DND-41 (cell line): ENCODE measurements at regions not wholly inside any gene's neighbourhood (a gene's known extent, or its start where the extent isn't known, plus 50 kb on each side); places are given as distances from the start of the nearest gene placed in this dataset.

Experiments
- ATAC-seq: fragments of 200-7000 bp; cut with Tn5 transposase; 3 replicates; pipeline ENCODE4 v1.9.1; 2021; ENCODE audit warnings: low read depth; ENCODE audit not compliant: insufficient read depth
- DNase-seq: peaks from one replicate; pipeline ENCODE4 v3.0.0-alpha.2; 2020
- H2AFZ ChIP-seq: 2 replicates; pipeline ENCODE4 v1.6.0; 2012; ENCODE audit warnings: low read depth, low read length
- H3K27ac ChIP-seq: 2 replicates; pipeline ENCODE4 v1.5.1; 2012; ENCODE audit warnings: low read length, inconsistent platforms
- H3K27me3 ChIP-seq: fragments of 200-600 bp; sonication (generic); 2 replicates; pipeline ENCODE4 v1.6.0; 2012; ENCODE audit warnings: low read length, mild to moderate bottlenecking, inconsistent platforms; ENCODE audit not compliant: insufficient read depth, poor library complexity
- H3K36me3 ChIP-seq: 2 replicates; pipeline ENCODE4 v1.5.1; 2012; ENCODE audit warnings: low read length, inconsistent platforms; ENCODE audit not compliant: insufficient read depth
- H3K4me1 ChIP-seq: 2 replicates; pipeline ENCODE4 v1.5.1; 2012; ENCODE audit warnings: mild to moderate bottlenecking, low read length; ENCODE audit not compliant: insufficient read depth
- H3K4me2 ChIP-seq: 2 replicates; pipeline ENCODE4 v1.6.0; 2012; ENCODE audit warnings: mild to moderate bottlenecking, moderate library complexity, low read length, inconsistent platforms; ENCODE audit not compliant: insufficient read depth
- H3K4me3 ChIP-seq, 2 experiments: fragments of 200-600 bp in 1 of 2; shearing (Covaris generic) in 1 of 2; 2 replicates each; pipeline ENCODE4 v1.5.1; 2012 to 2016; ENCODE audit warnings: inconsistent platforms in 2 of 2, low read length in 2 of 2, mild to moderate bottlenecking in 2 of 2, low read depth in 1 of 2, moderate library complexity in 1 of 2
- H3K79me2 ChIP-seq: 2 replicates; pipeline ENCODE4 v1.6.0; 2012; ENCODE audit warnings: low read length, inconsistent platforms; ENCODE audit not compliant: insufficient read depth
- H3K9ac ChIP-seq: 2 replicates; pipeline ENCODE4 v1.6.0; 2012; ENCODE audit warnings: low read depth, mild to moderate bottlenecking, inconsistent platforms, low read length, moderate library complexity
- H3K9me3 ChIP-seq: 2 replicates; pipeline ENCODE4 v1.5.1; 2012; ENCODE audit warnings: low read length, moderate library complexity, mild to moderate bottlenecking, inconsistent platforms; ENCODE audit not compliant: insufficient read depth, severe bottlenecking
- H4K20me1 ChIP-seq: 2 replicates; pipeline ENCODE4 v1.6.0; 2012; ENCODE audit warnings: low read length; ENCODE audit not compliant: insufficient read depth
- EZH2 ChIP-seq: IDR thresholded peaks from 3 replicates; pipeline ENCODE4 v1.6.1; 2012; ENCODE audit warnings: borderline replicate concordance, low read depth, mild to moderate bottlenecking, moderate library complexity, low read length, inconsistent platforms; ENCODE audit not compliant: severe bottlenecking
- TF ChIP-seq, protein P1 (sequence below): IDR thresholded peaks from 2 replicates; pipeline ENCODE4 v1.5.1; 2012; ENCODE audit warnings: borderline replicate concordance, low read length, moderate library complexity, mild to moderate bottlenecking; ENCODE audit not compliant: poor library complexity, severe bottlenecking; ENCODE audit errors: extremely low read depth

DNA sequence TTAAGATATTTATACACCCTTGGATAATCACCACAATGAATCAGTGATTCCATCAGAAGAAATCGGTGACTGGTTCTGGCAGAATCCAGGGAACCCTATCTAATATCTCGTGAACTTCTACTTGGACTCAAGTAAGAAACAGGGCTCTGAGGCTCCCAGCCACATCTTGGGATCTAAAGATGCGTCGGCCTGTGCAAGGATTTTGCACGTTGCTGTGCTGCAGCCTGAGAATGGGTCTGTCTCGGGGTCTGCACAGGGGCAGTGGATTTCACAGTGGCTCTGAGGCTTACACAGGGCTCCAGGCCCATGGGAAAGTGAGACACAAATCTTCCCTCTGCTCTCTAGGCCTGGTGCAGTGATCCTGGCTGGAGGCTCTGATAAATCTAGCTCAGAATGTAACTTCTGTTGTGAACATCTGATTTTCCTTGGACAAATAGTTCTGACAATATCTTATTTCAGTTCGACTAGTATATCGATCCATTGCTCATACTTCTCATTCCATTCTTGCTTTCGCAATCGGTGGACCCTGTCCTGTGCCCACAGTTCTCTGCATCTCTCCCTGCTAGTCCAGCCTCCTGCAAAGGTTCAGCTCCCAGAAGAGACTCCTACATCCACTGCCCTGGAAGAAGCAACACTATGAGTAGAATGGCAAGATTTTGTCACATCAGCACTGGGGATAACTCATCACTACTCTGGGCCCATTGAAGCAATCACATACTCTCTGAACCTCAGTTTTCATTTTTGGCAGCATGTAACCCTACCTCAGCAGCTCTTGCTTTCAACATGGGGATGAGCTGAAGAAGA is 105.5 kb upstream of the TOP3B start:
- no peaks in the 10 kb centered on the region for H3K9me3 ChIP-seq
- H3K79me2 ChIP-seq, result no peaks in the 10 kb centered on the region
- TF ChIP-seq EZH2, result no peak
- TF ChIP-seq, protein P1, sequence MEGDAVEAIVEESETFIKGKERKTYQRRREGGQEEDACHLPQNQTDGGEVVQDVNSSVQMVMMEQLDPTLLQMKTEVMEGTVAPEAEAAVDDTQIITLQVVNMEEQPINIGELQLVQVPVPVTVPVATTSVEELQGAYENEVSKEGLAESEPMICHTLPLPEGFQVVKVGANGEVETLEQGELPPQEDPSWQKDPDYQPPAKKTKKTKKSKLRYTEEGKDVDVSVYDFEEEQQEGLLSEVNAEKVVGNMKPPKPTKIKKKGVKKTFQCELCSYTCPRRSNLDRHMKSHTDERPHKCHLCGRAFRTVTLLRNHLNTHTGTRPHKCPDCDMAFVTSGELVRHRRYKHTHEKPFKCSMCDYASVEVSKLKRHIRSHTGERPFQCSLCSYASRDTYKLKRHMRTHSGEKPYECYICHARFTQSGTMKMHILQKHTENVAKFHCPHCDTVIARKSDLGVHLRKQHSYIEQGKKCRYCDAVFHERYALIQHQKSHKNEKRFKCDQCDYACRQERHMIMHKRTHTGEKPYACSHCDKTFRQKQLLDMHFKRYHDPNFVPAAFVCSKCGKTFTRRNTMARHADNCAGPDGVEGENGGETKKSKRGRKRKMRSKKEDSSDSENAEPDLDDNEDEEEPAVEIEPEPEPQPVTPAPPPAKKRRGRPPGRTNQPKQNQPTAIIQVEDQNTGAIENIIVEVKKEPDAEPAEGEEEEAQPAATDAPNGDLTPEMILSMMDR, result no peak
- H3K27me3 ChIP-seq, result peaks cover 29% of the 10 kb centered on the region
- H3K4me2 ChIP-seq, result no peak overlapping the region
- no peak for ATAC-seq
- H3K27ac ChIP-seq, result no peak overlapping the region
- no peak overlapping the region for H3K9ac ChIP-seq
- H3K36me3 ChIP-seq, result no peaks in the 10 kb centered on the region
- H4K20me1 ChIP-seq, result no peaks in the 10 kb centered on the region
- H3K4me1 ChIP-seq, result no peaks in the 10 kb centered on the region
- DNase-seq, result no peak
- no peak overlapping the region for H2AFZ ChIP-seq
- H3K4me3 ChIP-seq, result no peak overlapping the region

DNA sequence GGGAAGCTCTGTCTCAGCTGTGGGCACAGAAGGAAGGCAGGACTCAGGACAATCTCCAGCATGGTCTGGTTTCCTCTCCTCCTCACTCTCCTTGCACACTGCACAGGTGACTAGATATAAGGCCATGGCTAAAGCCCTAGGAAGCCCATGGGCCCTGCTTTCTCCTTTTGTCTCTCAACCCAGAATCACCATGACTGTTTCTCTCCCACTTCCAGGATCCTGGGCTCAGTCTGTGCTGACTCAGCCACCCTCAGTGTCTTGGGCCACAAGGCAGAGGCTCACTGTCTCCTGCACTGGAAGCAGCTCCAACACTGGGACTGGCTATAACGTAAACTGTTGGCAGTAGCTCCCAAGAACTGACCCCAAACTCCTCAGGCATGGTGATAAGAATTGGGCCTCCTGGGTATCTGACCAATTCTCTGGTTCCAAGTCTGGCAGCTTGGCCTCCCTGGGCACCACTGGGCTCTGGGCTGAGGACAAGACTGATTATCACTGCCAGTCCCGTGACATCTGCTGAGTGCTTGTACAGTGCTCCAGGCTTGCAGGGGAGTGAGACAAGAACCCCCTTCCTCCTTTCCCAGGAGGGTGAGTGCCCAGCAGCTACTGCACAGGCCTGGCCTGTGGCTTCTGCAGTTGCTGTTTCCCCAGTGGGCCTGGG is 104.0 kb upstream of the TOP3B start:
- H2AFZ ChIP-seq, result no peak overlapping the region
- no peak overlapping the region for H3K27ac ChIP-seq
- H3K4me3 ChIP-seq, result no peak overlapping the region
- TF ChIP-seq, protein P1, result no peak
- TF ChIP-seq EZH2, result no peak
- ATAC-seq (no peak), DNase-seq (no peak)
- H3K9ac ChIP-seq, result no peak overlapping the region
- H3K4me1 ChIP-seq, result no peaks in the 10 kb centered on the region
- H3K79me2 ChIP-seq, result no peaks in the 10 kb centered on the region
- no peaks in the 10 kb centered on the region for H3K9me3 ChIP-seq
- H3K36me3 ChIP-seq, result no peaks in the 10 kb centered on the region
- no peak overlapping the region for H3K4me2 ChIP-seq
- H3K27me3 ChIP-seq, result peaks cover 30% of the 10 kb centered on the region
- H4K20me1 ChIP-seq, result no peaks in the 10 kb centered on the region

DNA sequence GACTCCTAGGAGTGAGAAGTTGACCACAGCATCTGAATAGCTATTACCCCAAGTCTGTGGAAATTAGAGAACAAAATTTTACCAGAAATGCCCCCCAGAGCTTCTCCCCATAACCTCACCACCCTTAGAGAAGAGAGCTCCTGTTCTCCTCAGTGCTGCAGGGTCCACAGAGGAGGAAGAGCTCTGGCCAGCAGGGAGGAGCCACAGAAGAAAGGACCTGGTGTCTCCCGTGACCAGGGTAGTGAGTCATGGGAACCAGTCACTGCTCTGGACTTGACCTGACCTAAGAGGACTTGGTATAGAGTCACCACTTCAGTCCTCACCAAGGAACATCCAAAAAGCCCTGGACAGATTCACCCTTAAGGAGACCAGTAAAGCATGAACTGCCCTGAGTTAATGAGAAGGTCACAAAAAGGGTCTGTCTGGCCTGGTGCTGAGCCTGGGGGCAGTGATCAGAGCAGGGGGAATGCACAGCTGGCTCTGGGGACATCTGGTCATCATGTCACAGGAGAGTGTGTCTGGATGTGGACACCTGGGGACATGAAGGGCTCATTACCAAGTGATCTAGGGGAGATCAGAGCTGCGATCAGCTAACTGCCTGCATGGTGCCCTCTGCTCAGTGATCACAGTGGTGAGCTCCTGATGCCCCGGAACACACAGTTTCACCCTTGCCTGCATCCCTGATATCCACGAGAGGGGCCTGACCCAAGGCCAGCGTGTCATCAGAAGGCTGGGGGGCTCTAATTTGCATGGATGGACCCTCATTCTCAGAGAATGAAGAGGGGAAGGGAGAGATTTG is 103.3 kb upstream of the TOP3B start:
- Histone ChIP-seq H3K9me3 (no peaks in the 10 kb centered on the region), H3K27ac (no peak overlapping the region), H3K79me2 (no peaks in the 10 kb centered on the region), H3K9ac (no peak overlapping the region), H3K36me3 (no peaks in the 10 kb centered on the region), H3K4me3 (no peak overlapping the region), H2AFZ (no peak overlapping the region), H4K20me1 (no peaks in the 10 kb centered on the region), H3K27me3 (peaks cover 33% of the 10 kb centered on the region), H3K4me2 (no peak overlapping the region), H3K4me1 (no peaks in the 10 kb centered on the region)
- DNase-seq (no peak), ATAC-seq (no peak)
- TF ChIP-seq, protein P1, result no peak
- no peak for TF ChIP-seq EZH2
